ENCODE measurements at regions not wholly inside any gene's neighbourhood (a gene's known extent, or its start where the extent isn't known, plus 50 kb on each side); places are given as distances from the start of the nearest gene placed in this dataset.

DNA sequence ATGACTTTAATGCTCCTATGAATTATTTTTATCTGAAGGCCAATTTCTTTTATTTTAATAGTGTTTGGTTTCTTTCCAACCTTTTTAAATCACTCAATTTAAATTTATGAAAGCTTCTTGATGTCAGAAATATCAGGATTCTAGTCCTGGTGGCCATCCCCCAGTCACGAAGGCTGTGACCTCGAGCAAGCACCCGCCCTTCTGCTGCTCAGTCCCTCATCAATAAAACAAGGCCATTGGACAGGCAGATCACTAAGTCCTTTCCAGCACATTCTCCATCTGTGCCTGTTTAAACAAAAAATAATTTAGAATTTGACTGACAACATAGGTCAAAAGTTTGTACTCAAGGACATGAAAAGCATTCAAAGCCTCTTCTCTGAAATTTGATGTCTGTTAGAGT is 483.6 kb upstream of the VRK2 start:
- DNase-seq (ENCODE audit: low read depth in 2 of 2): no peak

DNA sequence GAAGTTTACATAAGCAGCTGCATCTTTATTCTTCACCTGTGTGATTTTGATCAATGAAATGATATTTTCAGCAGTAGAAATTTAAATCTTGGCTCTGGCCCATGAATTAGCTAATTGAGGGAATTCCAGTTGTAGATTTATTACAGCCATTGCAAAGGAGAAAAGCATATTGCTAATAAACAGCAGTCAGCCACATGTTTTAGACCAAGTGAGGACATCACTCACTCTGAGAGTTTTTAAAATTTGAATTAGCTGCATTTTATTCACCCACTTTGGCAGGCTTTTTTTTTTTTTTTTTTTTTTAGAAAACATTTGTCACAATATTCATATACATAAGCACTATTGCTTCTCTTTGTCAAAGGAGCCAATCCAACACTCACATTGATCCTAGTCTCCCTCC is 479.4 kb upstream of the VRK2 start:
- DNase-seq (ENCODE audit: low read depth in 2 of 2): no peak

DNA sequence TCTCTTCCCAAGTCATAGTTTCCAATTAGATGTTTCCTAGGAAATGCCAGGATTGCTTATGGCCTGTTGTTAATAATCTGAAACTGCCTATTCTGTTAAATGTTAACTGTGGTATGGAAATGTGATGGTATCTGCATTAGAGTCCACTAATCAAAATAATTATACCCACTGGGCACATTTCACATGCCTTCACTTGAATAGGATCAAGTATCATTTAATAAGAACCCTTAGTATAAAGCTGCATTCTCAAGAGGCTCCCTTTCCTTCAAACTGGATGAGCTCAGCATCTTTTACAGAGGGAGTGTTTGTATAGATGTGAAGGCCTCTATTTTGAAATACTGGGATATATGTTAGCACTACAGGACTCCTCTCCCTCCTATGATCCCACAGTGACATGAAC is 477.2 kb upstream of the VRK2 start:
- DNase-seq (ENCODE audit: low read depth in 2 of 2): no peak

DNA sequence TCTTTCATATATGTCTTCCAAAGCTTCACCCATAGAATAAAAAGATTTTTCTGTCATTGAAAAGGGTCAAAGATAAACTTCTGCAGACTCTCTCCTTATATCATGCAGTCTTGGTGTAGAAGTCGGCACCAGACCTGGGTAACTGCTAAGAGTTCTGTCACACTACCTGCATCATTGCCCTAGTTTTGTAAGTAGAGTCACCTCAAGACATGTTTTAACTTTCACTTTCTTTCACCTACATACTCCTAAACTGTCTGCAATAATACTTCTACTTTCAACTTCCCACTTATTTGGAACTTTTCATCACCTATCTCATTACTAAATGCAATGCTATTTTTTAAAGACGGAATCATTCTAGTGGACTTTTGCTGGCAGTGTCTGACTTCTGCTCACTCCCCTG is 475.6 kb upstream of the VRK2 start:
- DNase-seq (ENCODE audit: low read depth in 2 of 2): no peak

DNA sequence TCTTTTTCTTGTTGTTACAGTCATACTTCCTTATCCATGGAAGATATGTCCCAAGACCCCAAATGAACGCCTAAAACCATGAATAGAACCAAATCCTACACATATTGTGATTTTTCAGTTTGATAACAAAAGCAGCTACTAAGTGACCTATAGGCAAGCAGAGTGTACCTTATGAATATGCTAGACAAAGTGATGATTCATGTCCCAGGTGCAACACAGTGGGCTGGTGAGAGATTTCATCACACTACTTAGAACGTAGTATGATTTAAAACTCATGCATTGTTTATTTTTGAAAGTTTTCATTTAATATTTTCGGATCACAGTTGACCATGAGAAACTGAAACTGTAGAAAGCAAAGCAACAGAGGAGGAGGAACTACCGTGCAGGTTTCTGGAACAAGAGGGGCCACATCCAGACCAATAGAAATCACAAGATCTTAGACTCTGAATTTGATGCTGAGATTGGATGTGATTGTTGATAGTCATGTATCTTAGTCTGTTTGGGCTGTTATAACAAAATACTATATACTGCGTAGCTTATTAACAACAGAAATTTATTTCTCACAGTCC is 470.8 kb upstream of the VRK2 start:
- no peak for DNase-seq (ENCODE audit: low read depth in 2 of 2)

DNA sequence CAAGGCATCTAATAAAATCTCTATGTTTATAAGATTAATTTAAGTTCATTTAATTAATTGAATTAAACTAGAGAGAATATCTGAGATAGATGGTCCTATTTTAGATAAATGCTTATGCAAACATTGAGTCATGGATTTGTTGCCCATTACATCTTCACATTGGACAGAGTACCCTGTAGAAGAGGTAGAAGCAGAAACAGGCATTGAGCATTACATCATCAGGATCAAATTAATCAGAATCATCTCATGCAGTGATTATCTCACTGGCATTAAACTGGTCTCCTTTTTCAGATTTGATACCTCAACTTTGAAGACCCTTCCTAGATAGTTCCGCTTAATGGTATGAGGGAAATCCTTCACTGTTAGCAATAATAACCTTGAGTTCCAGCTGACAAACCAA is 469.6 kb upstream of the VRK2 start:
- no peak for DNase-seq (ENCODE audit: low read depth in 2 of 2)

DNA sequence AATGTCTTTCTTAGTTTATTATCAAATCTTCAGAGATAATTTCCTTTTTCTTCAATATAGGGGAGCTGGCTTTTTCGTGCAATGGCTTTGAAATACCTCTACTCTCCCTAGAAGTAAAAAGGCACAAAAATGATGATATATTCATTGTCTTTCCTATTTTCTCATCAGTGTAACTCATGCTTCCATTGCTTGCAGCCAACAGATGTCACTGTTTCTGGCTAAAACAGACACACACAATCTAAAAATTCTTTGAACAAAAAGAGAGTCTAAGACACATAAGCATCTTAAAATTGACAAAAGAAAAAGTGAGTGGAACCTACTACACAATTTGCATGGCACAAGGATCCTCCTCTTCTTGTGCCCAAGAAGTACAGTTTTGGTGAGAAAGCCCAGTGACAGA is 448.7 kb upstream of the VRK2 start:
- no peak for DNase-seq (ENCODE audit: low read depth in 2 of 2)

DNA sequence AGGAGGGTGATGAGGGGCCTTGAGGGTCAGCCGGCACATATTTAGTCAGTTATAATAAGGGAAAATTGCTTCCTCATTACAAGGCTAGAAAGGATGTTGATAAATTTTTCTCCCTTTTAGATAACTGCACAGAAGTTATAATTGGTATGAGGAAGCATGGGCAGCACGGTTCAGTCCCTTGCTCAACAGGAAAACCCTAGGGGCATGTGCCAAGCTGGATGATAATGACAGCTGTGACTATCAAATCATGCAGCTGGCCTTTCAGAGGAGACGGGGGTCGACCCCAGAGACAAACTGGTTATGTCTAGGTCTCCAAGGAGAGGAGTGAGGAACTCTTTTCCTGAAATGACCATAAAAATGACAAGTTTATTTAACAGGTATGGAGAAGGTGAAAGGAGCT is 448.1 kb upstream of the VRK2 start:
- no peak for DNase-seq (ENCODE audit: low read depth in 2 of 2)

DNA sequence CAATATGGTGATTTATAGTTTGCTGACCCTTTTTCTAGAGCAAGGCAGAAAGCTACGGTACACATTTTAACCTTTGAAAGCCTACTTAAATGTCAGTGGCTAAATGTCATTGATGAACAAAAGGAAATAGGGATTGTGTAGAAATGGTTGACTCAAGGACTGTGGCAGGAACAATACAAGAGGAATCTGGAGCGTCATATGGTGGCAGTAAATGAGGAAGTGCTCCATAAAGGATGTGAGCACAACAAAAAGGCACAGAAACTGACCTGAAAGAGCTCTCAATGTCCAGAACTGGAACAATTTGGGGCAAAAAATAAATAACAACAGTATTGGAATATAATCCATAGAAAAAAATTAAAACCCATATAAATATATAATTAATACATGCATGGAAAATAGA is 443.9 kb upstream of the VRK2 start:
- DNase-seq (ENCODE audit: low read depth in 2 of 2): no peak

DNA sequence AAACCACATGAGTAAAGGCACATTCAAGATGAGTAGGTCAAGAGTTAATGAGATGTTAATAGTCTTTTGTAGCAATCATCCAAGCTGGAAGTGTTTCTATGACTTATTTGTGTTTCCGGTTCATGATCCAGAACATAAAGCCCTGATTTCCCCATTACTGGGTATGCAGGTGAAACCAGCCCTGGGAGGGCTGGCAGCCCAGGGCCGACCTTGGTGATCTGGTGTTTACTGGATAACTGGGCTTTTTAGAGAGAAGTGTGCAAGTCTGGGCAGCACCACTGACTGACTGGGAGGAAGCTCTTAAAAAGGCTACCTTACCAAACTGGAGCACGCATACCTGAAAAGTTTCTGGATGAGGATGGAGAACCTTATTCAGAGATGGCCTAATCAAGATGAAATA is 431.6 kb upstream of the VRK2 start:
- DNase-seq (ENCODE audit: low read depth in 2 of 2): no peak

DNA sequence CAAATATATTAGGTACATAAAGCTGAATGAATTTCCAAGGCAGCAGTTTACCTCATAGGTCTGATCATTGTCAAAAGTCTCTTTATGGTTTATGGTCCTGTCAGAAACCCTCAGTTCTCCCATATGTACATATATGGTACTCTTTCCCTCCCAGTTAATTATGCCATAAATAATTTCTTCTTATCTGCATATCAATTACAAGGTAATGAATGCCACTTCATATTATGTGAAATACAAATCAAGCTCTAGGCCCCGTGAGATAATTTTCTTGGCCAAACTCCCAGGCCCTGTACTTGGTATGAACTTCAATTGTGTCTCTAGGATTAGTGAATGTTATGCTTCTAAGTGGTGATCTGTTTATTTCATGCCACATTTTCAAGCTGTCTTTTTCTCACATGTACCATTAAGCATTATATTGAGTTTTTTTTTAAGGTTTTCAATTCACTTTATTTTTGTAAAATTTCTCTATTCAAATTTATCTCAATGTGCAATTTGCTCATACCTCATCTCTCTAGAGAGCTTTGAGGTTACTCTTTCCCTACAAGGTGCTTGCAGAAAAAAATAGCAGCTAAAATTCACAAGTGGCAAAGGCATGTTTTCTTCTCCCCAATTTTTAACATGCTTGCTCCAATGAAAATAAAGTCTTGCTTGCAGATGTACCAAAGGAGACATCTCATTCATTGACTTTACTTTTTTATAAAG is 430.6 kb upstream of the VRK2 start:
- no peak for DNase-seq (ENCODE audit: low read depth in 2 of 2)

DNA sequence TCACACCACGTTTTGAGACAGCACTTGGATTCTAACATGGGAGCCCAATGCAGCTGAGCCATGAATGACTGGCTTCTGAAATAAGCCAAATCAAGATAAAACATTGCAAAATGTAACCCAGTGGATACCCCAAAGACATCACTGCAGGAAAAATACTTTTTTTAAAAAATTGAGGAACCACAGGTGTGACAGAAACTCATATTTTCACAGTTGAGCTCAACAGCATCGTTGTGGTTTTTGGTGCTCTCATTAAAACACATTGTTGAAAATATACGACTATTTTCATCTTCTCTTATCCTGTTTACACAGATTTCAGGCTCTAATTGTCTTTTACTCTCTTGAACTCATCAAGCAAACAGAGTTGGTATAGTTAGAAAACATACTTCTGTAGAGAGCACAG is 429.3 kb upstream of the VRK2 start:
- no peak for DNase-seq (ENCODE audit: low read depth in 2 of 2)

DNA sequence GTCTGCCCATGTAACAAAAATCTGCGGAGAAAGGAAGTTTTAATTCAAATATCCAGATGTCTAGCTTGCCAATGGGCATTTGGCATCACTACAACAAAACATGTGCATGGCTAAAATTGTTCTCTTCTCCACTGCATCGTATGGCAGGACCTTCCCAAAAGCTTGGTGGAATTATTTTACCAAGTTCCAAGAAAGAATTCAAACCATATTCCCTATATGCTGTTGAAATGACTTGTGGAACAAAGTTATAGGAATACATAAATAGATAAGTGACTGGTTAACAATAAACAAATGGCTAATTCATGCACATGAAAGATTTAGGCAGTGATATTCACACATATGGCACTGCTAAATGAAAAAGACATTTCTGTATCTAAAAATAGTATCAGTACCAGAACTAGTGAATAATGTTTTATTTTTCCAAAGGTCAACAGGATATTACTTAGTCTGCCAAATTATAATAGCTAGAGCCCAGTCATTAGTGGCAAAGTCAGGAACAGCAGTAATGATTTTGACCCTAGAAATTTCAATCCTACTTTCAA is 425.4 kb upstream of the VRK2 start:
- DNase-seq (ENCODE audit: low read depth in 2 of 2): no peak

DNA sequence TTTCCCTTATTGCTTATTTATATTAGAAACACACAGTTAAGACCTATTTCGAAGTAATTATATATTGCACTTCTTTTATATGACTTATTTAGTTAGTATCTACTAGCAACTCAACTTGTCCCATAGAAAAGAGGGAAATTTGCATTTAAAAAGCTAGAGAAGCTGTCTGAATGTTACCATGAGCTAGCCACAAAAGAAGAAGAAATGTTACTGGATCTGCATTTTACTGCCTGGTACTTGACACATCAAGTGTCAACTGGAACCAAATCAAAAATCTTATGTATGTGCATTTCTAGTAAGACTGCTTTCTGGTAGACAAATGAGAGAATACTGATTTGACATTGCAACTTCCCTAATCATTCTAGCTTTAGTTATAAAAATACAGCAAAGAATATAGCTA is 424.6 kb upstream of the VRK2 start:
- DNase-seq (ENCODE audit: low read depth in 2 of 2): no peak

DNA sequence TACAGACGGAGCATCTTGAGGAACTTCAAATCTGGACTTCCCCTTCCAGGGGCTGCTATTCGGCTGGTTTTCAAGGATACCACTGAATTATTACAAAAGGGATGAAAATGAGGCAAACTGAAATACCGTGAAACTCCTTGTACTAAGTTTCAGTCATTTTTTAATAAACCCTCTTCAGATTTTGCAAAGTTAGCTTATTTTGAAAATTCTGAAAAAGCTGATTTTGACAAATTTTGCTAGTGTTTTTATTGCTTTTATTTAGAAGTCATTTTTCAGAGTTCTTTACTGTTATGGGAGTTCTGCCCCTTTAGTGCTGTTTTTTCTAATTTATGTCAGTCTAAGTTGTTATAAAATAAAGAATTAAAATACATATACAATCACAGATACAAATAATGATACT is 390.4 kb upstream of the VRK2 start:
- DNase-seq (ENCODE audit: low read depth in 2 of 2): no peak

DNA sequence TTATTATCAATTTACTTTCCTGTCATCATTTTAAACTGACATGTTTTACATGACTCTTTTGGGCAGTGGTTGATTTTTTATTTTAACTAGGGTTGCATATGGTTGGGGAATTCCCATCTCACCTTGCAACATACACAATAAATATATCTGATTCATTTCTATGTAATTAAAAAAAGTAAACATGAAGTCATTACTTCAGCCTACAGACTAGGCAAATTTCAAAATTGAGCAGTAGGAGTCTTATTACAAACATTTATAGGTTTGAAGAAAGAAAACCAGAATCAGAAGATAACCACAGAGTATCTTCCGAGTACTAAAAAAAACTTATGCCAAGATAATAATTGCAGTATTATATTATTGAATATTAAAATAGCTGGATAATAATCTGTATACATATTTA is 377.0 kb upstream of the VRK2 start:
- no peak for DNase-seq (ENCODE audit: low read depth in 2 of 2)

DNA sequence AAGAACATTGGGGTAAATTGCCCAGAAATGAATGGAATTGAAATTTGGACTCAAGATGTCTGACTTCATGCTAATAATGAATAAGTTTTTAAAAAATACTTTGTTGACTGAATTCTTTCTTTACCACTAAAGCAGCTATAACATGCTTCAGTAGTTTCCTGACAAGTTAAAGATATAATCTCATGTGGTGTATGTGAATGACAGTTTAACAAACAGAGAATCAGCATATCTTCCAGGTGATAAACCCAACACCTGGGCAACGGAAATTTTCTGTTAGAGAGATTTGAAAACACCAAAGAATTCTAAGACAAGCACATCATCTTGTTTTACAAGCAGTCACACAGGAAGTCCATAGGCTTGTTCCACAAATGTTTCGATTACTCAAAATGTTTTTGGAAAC is 372.6 kb upstream of the VRK2 start:
- DNase-seq (ENCODE audit: low read depth in 2 of 2): no peak

DNA sequence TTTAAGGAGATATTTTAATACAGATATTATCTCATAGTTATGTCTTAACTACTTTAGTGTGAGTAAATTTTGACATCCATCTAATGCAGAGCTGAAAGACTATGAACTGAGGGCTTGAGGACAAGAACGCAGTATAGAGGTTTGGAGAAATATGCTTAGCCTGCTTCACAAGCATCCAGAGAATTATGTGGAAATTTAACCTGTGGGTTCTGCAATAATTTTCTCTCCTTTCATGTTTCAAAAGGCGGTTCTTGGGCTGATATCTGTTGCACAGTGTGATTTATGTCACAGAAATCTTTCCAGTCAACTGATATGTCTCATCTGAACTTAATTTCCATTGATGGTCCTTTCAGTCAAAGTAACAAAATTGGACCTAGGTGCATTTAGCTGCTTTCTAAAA is 371.9 kb upstream of the VRK2 start:
- no peak for DNase-seq (ENCODE audit: low read depth in 2 of 2)

DNA sequence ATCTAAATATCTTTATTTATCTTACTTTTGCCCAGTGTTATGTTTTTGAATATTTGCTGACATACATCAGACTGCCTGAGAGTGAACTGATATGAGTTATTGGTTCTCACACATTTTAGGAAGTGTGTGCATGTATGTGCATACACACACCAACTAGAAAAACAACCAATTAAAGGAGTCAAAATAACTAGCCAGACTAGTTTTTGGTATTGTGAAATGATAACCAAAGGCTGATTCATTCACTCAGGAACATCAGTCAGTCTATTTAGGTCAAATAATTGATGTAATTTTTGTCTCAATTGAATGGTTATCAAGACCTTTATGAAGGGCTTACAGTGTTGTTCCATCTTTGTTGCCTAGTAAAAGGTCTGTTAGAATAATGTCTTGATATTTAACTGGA is 369.3 kb upstream of the VRK2 start:
- no peak for DNase-seq (ENCODE audit: low read depth in 2 of 2)

DNA sequence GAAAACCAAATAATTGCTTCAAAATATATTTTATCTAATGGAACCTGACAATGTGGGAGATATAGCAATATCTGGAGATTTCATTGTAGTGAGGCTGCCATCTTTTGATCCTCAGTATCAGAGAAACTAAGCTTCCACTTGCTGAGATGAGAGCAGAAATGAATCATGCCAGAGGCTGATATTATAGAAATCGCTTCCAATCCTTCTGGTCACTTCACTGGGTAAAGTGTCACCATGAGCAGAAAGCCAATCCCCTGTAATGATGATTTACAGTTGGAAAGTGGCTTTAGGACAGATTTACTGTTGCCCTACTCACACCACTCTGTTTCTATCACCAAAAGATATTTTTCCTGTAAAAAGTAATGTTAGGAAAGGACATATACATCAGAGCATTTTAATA is 365.0 kb upstream of the VRK2 start:
- DNase-seq (ENCODE audit: low read depth in 2 of 2): no peak

DNA sequence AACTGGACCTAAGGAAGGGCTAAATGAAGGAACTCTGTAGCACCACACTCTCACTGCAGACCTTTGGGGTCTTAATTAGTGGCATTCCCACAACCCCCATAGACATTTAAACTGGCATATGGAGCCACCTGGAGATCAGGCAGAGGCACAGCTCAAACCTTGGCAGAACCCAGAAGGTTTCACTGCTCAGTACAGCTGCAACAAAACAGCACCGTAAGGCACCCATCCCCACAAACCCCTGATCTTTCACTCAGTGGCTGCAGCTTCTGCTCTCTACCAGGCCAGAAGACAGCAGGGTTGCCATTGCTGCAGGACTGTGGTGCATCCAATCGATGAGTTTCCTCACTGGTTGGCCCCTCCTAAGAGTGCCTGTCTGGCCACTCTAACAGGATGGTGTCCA is 361.6 kb upstream of the VRK2 start:
- no peak for DNase-seq (ENCODE audit: low read depth in 2 of 2)

DNA sequence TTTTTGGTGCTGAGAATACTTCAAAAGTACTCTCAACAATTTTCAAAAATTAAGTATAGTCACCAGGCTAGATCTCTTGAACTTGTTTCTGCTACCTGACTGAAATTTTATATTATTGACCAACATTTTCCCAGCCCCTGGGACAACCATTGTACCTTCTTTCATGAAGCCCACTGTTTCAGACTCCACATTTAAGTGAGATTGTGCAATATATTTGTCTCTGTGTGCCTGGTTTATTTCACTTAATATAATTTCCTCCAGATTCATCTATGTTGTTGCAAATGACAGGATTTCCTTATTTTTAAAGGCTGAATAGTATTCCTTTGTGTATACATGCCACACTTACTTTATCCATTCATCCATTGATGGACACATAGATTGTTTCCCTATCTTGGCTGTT is 354.2 kb upstream of the VRK2 start:
- DNase-seq (ENCODE audit: low read depth in 2 of 2): no peak

DNA sequence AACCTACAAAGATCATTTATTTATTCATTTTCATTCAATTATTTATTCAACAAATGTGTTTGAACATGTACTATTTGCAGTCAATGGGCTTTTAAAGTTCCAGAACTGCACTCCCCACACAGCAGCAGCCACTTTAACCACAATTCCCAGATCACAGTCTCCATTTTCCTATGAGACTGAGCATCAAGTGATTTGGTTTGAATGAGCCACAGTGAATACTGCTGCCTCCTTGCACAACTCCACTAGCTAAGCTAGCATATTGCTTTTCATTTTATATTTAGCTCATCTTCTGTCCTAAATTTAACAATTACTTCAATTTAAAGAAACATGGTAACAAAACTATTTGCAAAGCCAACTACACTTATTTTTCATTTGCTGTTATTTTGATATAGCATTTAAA is 353.4 kb upstream of the VRK2 start:
- no peak for DNase-seq (ENCODE audit: low read depth in 2 of 2)

DNA sequence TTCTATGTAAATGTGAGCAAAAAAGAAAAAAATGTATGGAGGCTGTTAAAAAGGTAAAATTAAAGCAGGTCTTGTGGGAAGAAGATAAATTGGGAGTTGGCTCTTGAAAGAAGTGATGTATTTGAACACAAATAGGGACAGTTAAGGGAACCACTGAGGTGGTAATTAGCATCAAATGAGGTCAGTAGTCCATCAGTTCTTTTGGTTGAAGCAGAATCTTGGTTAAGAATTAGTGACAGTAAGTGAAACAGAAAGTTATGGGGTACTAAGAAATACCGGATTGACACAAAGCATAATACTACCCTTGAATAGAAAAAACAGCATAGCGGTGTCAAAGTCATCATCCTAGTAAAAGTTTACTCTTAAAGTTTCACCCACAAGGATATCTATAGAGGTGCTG is 352.6 kb upstream of the VRK2 start:
- DNase-seq (ENCODE audit: low read depth in 2 of 2): no peak

Data from lung microvascular endothelial cell (primary cell).